ENCODE measurements at regions not wholly inside any gene's neighbourhood (a gene's known extent, or its start where the extent isn't known, plus 50 kb on each side); places are given as distances from the start of the nearest gene placed in this dataset.

- Mint-ChIP-seq H3K27me3 (ENCODE audit: insufficient read depth, unreplicated experiment) (no peaks in the 10 kb centered on the region), H3K9me3 (ENCODE audit: unreplicated experiment) (no peaks in the 10 kb centered on the region), H3K4me3 (ENCODE audit: unreplicated experiment) (no peak overlapping the region), H3K27ac (ENCODE audit: unreplicated experiment) (no peak overlapping the region), H3K36me3 (ENCODE audit: insufficient read depth, unreplicated experiment) (no peaks in the 10 kb centered on the region), H3K4me1 (ENCODE audit: low read depth, unreplicated experiment) (no peaks in the 10 kb centered on the region)
- CTCF ChIA-PET: no interaction called here
- TF ChIP-seq, protein P1, sequence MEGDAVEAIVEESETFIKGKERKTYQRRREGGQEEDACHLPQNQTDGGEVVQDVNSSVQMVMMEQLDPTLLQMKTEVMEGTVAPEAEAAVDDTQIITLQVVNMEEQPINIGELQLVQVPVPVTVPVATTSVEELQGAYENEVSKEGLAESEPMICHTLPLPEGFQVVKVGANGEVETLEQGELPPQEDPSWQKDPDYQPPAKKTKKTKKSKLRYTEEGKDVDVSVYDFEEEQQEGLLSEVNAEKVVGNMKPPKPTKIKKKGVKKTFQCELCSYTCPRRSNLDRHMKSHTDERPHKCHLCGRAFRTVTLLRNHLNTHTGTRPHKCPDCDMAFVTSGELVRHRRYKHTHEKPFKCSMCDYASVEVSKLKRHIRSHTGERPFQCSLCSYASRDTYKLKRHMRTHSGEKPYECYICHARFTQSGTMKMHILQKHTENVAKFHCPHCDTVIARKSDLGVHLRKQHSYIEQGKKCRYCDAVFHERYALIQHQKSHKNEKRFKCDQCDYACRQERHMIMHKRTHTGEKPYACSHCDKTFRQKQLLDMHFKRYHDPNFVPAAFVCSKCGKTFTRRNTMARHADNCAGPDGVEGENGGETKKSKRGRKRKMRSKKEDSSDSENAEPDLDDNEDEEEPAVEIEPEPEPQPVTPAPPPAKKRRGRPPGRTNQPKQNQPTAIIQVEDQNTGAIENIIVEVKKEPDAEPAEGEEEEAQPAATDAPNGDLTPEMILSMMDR (IDR thresholded peaks at IDR 0.05; ENCODE audit: insufficient read depth in 1 of 2, low read depth in 1 of 2, low read length in 1 of 2, severe bottlenecking in 1 of 2, unreplicated experiment in 1 of 2): no peak
- POLR2A ChIA-PET: no interaction called here
- H3K4me1 ChIP-seq: no peaks in the 10 kb centered on the region
- H3K36me3 ChIP-seq (ENCODE audit: control insufficient read depth, insufficient read depth, low read length): no peaks in the 10 kb centered on the region
- H3K9me3 ChIP-seq: no peaks in the 10 kb centered on the region
- no peaks in the 10 kb centered on the region for H3K27me3 ChIP-seq (replicated peaks; ENCODE audit: control insufficient read depth, insufficient read depth, low read length)
- intact Hi-C loops (cut with micrococcal nuclease; ENCODE audit: unreplicated experiment): no loop called here
- no peak overlapping the region for H3K4me3 ChIP-seq (ENCODE audit: low read depth, low read length)
- DNase-seq: no peak
- BruUV-seq (replicated peaks): no TSS peak
Measured at GRCh38 chr4:58561170-58561569, 1451.0 kb upstream of the IGFBP7 start.

DNA sequence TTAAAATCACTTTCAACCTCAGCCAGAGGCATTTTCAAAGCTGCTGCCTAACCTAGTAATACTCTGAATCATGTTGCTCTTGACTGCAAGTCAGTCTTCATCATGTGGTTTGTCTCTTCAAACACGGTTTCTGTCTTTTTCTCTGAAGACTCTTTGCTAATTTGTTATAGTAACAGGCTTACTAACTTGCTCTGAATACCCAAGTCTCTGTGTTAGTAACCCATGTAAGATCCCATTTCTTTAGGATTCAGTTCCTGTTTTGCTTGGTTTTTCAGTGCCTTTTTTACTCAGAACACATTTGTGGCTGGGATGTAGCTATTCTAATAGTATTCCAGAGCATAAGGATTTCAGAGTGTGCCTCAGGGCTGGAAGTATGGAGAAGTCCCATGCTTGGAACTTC is 1450.6 kb upstream of the IGFBP7 start:
- H3K27ac Mint-ChIP-seq (ENCODE audit: unreplicated experiment): no peak overlapping the region
- no peak overlapping the region for H3K4me3 ChIP-seq (ENCODE audit: low read depth, low read length)
- H3K4me3 Mint-ChIP-seq (ENCODE audit: unreplicated experiment): no peak overlapping the region

GRCh38 chr4:58553679-58554078 is 1443.5 kb upstream of the IGFBP7 start:
- H3K36me3 Mint-ChIP-seq (ENCODE audit: insufficient read depth, unreplicated experiment): no peaks in the 10 kb centered on the region
- TF ChIP-seq, protein P1 (IDR thresholded peaks at IDR 0.05; ENCODE audit: insufficient read depth in 1 of 2, low read depth in 1 of 2, low read length in 1 of 2, severe bottlenecking in 1 of 2, unreplicated experiment in 1 of 2): no peak
- intact Hi-C loops (cut with micrococcal nuclease; ENCODE audit: unreplicated experiment): no loop called here
- no peaks in the 10 kb centered on the region for H3K27me3 Mint-ChIP-seq (ENCODE audit: insufficient read depth, unreplicated experiment)
- H3K9me3 Mint-ChIP-seq (ENCODE audit: unreplicated experiment): no peaks in the 10 kb centered on the region
- H3K4me3 Mint-ChIP-seq (ENCODE audit: unreplicated experiment): no peak overlapping the region
- no peak overlapping the region for H3K27ac Mint-ChIP-seq (ENCODE audit: unreplicated experiment)
- H3K4me3 ChIP-seq (ENCODE audit: low read depth, low read length): no peak overlapping the region
- DNase-seq: no peak
- no peaks in the 10 kb centered on the region for H3K4me1 Mint-ChIP-seq (ENCODE audit: low read depth, unreplicated experiment)
- H3K27me3 ChIP-seq (replicated peaks; ENCODE audit: control insufficient read depth, insufficient read depth, low read length): no peaks in the 10 kb centered on the region
- no peaks in the 10 kb centered on the region for H3K9me3 ChIP-seq
- no TSS peak for BruUV-seq (replicated peaks)
- no peaks in the 10 kb centered on the region for H3K4me1 ChIP-seq
- ChIA-PET POLR2A (no interaction called here), CTCF (no interaction called here)
- H3K36me3 ChIP-seq (ENCODE audit: control insufficient read depth, insufficient read depth, low read length): no peaks in the 10 kb centered on the region

More for the DNA sequence above, 1450.6 kb upstream of the IGFBP7 start:
- no TSS peak for BruUV-seq (replicated peaks)
- H3K36me3 ChIP-seq (ENCODE audit: control insufficient read depth, insufficient read depth, low read length): no peaks in the 10 kb centered on the region
- ChIA-PET POLR2A (no interaction called here), CTCF (no interaction called here)
- no peaks in the 10 kb centered on the region for H3K27me3 Mint-ChIP-seq (ENCODE audit: insufficient read depth, unreplicated experiment)
- H3K36me3 Mint-ChIP-seq (ENCODE audit: insufficient read depth, unreplicated experiment): no peaks in the 10 kb centered on the region
- TF ChIP-seq, protein P1 (IDR thresholded peaks at IDR 0.05; ENCODE audit: insufficient read depth in 1 of 2, low read depth in 1 of 2, low read length in 1 of 2, severe bottlenecking in 1 of 2, unreplicated experiment in 1 of 2): no peak
- no peaks in the 10 kb centered on the region for H3K9me3 ChIP-seq
- H3K4me1 Mint-ChIP-seq (ENCODE audit: low read depth, unreplicated experiment): no peaks in the 10 kb centered on the region
- no peaks in the 10 kb centered on the region for H3K9me3 Mint-ChIP-seq (ENCODE audit: unreplicated experiment)
- no peak for DNase-seq
- H3K4me1 ChIP-seq: no peaks in the 10 kb centered on the region
- H3K27me3 ChIP-seq (replicated peaks; ENCODE audit: control insufficient read depth, insufficient read depth, low read length): no peaks in the 10 kb centered on the region
- intact Hi-C loops (cut with micrococcal nuclease; ENCODE audit: unreplicated experiment): no loop called here

All from Caco-2 (cell line).